ENCODE measurements at regions not wholly inside any gene's neighbourhood (a gene's known extent, or its start where the extent isn't known, plus 50 kb on each side); places are given as distances from the start of the nearest gene placed in this dataset.

GRCh38 chr17:79349506-79350400, 261.1 kb downstream of the RBFOX3 start:
- no peak for TF ChIP-seq CTCF (IDR thresholded peaks at IDR 0.05)
- TF ChIP-seq POLR2A (IDR thresholded peaks at IDR 0.05): no peak
